Loucy (cell line): ENCODE measurements at regions not wholly inside any gene's neighbourhood (a gene's known extent, or its start where the extent isn't known, plus 50 kb on each side); places are given as distances from the start of the nearest gene placed in this dataset.

ENCODE experiments used
- EZH2phosphoT487 ChIP-seq: fragments of 200-600 bp; IDR thresholded peaks from 2 replicates; pipeline ENCODE4 v1.6.1; 2018; ENCODE audit warnings: antibody characterized with exemption, mild to moderate bottlenecking, moderate library complexity, borderline replicate concordance
- TF ChIP-seq, protein P1 (sequence below): fragments of 200-600 bp; sonication (generic); conservative IDR thresholded peaks from 2 replicates; pipeline ENCODE4 v1.5.1; 2014; ENCODE audit warnings: mild to moderate bottlenecking, antibody characterized with exemption, low read length

DNA sequence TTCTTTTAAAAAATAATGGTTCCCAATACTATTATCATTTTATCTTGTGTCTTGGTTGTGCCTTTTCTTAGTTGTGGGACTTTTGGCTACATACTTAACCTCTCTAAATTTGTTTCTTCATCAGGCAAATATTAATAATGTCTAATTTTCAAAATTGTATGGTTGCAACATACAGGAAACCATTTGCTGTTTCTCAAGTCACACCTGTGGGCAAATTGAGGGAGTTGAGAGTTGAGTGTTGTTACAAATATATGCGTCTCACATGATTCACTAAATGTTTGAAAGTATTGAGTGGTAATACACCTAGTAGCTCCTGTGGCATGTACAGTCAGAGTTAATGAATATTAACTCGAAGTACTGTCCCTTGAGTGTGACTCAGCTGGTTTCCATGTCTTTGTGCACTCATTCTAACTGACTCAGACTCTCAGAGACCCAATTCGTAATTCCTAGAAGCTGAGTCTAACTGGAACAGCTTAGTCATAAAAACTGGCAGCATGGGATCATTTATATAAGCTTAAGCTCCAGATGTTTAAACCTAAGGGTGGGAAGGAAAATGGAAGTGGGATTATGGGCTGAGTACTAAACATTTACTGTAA lies 802.4 kb downstream of the TRIML1 start:
- TF ChIP-seq, protein P1, sequence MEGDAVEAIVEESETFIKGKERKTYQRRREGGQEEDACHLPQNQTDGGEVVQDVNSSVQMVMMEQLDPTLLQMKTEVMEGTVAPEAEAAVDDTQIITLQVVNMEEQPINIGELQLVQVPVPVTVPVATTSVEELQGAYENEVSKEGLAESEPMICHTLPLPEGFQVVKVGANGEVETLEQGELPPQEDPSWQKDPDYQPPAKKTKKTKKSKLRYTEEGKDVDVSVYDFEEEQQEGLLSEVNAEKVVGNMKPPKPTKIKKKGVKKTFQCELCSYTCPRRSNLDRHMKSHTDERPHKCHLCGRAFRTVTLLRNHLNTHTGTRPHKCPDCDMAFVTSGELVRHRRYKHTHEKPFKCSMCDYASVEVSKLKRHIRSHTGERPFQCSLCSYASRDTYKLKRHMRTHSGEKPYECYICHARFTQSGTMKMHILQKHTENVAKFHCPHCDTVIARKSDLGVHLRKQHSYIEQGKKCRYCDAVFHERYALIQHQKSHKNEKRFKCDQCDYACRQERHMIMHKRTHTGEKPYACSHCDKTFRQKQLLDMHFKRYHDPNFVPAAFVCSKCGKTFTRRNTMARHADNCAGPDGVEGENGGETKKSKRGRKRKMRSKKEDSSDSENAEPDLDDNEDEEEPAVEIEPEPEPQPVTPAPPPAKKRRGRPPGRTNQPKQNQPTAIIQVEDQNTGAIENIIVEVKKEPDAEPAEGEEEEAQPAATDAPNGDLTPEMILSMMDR = no peak
- TF ChIP-seq EZH2phosphoT487 = no peak
